ENCODE measurements at regions not wholly inside any gene's neighbourhood (a gene's known extent, or its start where the extent isn't known, plus 50 kb on each side); places are given as distances from the start of the nearest gene placed in this dataset.

- TF ChIP-seq POLR2A (IDR thresholded peaks at IDR 0.05; ENCODE audit: low read depth, low read length) = no peak
- TF ChIP-seq POLR2AphosphoS5 (IDR thresholded peaks at IDR 0.05; ENCODE audit: low read depth, low read length) = no peak
These were observed 52.8 kb upstream of the RGS17 start for GRCh38 chr6:153183925-153184324.

Measured in GM12892 (cell line).